ENCODE measurements at regions not wholly inside any gene's neighbourhood (a gene's known extent, or its start where the extent isn't known, plus 50 kb on each side); places are given as distances from the start of the nearest gene placed in this dataset.

DNA sequence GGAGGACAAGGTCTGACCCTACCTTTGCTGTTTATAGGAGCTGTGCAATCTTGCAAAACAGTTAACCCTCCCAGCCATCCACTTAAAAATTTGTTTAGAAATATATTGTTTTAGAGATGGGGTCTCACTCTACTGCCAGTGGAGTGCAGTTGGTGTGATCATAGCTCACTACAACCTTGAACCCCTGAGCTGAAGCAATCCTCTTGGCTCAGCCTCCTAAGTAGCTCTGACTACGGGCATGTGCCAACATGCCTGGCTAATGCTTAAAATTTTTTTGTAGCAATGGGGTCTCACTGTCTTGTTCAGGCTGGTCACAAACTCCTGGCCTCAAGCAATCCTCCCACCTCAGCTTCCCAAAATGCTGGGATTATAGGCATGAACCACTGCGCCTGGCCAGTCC lies 120.2 kb upstream of the PJA2 start:
- no peak for FAIRE-seq

- no peak for FAIRE-seq
Measured at GRCh38 chr5:109529520-109529919, 119.7 kb upstream of the PJA2 start.

- no peak for FAIRE-seq
Measured at GRCh38 chr5:109524555-109524954, 114.8 kb upstream of the PJA2 start.

DNA sequence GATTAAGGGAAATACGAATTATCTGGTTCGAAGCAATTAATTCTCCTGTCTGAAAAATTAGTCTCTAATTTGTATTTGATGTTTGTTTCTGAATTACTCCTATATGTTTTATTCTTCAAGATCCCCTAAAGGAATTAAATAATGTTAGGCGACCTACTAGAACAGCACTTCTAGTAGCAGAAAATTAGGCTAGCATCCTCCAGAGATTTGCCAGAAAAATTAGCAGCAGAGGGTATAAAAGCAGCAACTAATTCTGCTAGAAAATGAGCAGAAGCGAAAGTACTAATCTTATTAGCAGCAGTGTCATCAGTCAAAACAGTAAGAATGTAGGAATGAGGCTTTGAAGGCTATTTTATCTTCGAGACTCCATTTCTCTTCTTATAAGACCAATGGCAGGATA lies 114.3 kb upstream of the PJA2 start:
- no peak for FAIRE-seq

DNA sequence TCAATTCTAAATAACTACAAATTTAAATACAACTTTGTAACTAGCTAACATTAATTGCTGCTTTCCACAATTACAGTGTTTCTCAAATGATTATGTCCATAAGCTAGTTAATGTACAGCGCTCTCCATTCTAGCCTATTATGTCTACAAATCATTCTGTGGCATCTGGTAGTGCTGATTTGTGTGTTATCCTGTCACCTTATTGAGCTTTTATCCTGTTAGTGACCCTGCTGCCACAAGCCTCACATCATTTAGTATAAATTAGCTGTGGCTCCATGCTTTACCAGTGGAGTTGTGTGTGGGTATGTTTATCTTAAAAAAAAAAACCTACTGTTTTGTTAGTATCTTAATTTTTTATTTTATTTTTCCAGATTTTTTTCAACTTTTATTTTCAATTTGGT lies 112.6 kb upstream of the PJA2 start:
- no peak for FAIRE-seq

DNA sequence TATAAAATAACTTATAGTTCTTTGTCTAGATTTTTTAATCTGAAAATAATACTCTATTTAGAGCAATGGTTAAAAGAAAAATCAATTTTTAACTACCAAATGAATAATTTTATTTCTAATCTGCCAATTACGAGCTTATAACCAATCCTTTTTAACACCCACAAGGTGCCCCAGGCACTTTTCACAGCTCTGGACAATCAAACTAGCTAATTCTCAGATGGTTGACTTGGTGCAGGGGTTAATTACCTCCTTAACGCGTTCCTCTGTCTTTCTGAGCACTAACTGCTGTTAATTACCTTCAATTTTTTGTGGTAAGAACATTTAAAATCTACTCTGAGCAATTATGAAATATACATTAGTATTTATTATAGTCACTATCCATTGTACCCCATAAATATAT lies 109.6 kb upstream of the PJA2 start:
- no peak for FAIRE-seq

- no peak for FAIRE-seq
Measured at GRCh38 chr5:109516390-109516789, 106.6 kb upstream of the PJA2 start.

- FAIRE-seq = no peak
Measured at GRCh38 chr5:109511980-109512734, 102.4 kb upstream of the PJA2 start.

- no peak for FAIRE-seq
Measured at GRCh38 chr5:109506556-109506955, 96.8 kb upstream of the PJA2 start.

DNA sequence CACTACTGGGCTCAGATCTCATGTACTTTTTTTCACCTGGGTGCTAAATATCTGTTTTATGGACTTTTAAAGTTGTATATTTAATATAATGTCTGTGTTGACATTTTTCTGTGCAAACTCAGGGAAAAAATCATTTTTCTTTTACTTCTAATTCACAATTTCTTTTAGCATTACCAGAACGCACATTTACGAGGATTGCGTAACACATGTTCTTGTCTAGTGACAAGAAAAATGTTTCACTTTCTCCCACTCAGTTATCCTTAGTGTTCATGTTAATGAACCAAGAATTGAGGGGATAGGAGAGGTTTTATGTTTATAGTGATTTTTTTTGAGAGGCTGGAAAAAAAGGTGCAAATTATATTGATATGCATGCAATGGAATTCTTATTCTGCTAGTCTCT lies 86.3 kb upstream of the PJA2 start:
- no peak for FAIRE-seq

- FAIRE-seq = no peak
Measured at GRCh38 chr5:109487753-109488420, 78.1 kb upstream of the PJA2 start.

DNA sequence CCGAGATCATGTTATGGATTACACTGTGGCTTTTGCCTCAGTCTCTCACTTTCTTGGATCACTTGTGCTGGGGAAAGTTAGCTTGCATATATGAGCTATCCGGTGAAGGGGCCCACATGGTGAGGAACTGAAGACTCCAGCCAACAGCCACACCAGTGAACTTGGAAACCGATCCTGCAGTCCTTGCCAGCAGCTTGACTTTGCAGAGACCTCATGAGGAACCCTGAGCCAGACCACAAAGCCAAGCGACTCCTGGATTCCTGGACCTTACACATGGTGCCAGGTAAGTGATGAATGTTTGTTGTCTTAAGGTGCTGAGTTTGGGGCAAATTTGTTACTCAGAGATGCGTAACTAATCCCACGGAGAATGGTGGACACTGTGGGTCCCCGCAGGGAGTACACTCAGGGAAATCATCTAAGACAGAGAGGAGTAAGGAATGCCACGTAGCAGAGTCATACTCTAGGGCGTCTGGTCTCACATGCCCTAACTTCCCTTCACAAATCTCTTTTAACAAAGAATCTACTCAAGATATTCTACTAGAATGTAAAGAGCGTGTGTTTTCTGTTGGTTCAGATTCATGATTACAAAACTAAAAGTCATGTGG lies 76.5 kb upstream of the PJA2 start:
- no peak for FAIRE-seq

DNA sequence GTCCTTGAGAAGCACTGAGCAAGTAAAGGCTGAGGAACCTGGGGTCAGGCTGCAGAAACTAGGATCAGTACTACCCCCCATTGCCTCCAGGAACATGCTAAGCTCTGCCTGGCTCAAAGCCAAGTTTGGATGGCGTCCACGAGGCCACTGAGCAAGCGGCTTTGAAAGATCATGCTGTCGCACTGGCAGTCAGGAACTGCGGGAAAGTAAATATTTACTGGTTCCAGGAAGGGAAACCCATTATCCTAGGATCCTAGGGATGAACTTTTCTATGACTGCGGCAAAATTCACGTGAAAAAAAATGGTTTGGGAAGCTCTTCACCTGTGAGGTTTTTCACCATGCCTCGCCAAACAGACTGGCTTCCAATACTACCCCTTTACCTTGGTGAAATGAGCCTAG lies 75.3 kb upstream of the PJA2 start:
- no peak for FAIRE-seq

DNA sequence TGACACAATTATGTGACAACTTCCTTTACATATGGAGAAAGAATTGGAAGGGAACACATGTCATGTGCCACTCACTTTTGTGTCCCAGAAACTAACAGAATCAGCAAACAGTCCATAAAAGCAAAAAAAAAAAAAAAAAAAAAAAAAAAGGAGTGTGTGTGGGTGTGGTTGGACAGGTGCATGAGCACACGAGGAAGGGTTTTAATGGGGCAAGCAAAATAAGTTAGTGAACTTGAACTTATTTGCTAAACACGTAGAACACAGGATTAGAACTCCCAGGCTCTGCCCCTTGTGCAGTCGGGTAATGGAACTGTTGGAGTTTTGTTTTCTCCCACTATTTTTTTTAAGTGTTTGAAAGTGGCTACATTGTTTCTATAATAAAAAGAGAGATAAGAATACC lies 74.8 kb upstream of the PJA2 start:
- FAIRE-seq = no peak

GRCh38 chr5:109483395-109483971 lies 73.7 kb upstream of the PJA2 start:
- FAIRE-seq = no peak

DNA sequence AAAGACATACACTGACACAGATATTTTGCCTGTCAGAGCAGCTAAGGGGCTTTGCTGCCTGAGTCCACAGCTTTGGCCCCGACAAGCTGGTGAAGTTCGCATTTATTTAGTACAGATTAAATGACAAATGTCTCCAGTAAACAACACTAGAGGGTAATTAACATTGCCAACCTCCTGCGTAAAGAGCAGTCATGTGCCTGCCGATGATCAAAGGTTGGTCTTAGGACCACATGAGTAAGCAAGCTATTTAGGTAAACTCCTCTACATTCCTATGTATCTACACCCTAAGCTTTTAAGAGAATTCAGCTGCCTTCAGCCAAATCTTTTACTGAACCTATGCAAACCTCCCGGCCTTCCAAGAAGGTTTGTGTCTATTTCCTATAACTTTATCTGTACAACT lies 73.0 kb upstream of the PJA2 start:
- no peak for FAIRE-seq

DNA sequence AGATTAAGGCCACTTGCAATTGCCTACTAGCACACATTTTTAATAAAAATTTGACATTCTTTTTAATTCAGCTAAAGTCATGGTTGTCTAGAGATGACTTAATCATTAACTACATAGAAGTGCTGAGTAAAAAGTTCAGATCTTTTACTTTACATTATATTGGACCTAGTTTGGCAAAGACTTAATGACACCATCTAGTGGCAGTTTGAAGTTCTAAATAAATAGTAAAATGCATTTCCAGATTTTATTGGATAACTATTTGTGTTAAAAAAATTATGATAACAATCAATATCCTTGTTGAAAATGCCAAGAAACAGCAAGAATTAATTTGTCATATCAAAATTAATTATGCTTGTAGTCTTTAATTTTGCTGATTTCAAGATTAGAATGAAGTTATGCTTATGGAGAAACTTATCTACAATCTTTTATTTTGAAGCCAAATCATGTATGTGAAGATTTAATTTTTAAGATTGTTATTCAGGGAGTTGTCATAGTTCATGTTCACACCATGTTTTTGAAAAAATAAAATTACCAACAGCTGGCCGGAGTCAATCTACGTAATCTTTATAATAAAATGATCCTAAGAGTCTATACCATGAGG lies 69.6 kb upstream of the PJA2 start:
- FAIRE-seq = peak; percentile 95

- FAIRE-seq = no peak
Measured at GRCh38 chr5:109478830-109479229, 69.1 kb upstream of the PJA2 start.

GRCh38 chr5:109476292-109476691 lies 66.5 kb upstream of the PJA2 start:
- no peak for FAIRE-seq

GRCh38 chr5:109469896-109470662 lies 60.3 kb upstream of the PJA2 start:
- FAIRE-seq = no peak

GRCh38 chr5:109468737-109469420 lies 59.1 kb upstream of the PJA2 start:
- peak; percentile 93 for FAIRE-seq

- FAIRE-seq = no peak
Measured at GRCh38 chr5:109468288-109468676, 58.5 kb upstream of the PJA2 start.
